Liver (tissue), 3 donors: ENCODE measurements at regions not wholly inside any gene's neighbourhood (a gene's known extent, or its start where the extent isn't known, plus 50 kb on each side); places are given as distances from the start of the nearest gene placed in this dataset.

ENCODE experiments used
- MAX ChIP-seq: IDR thresholded peaks from 2 replicates; pipeline ENCODE4 v1.6.1; 2016; ENCODE audit warnings: antibody characterized with exemption
- REST ChIP-seq: IDR thresholded peaks from 2 replicates; pipeline ENCODE4 v1.6.1; 2016; ENCODE audit warnings: antibody characterized with exemption, mild to moderate bottlenecking
- RXRA ChIP-seq, 2 donors: IDR thresholded peaks; 2 replicates each; pipeline ENCODE4 v1.6.1; 2017 to 2018; ENCODE audit warnings: antibody characterized with exemption in 2 of 2, mild to moderate bottlenecking in 1 of 2
- YY1 ChIP-seq: IDR thresholded peaks from 2 replicates; pipeline ENCODE4 v1.6.1; 2016; ENCODE audit warnings: antibody characterized with exemption, mild to moderate bottlenecking
- TF ChIP-seq, protein P1 (sequence below): fragments of 150-350 bp; IDR thresholded peaks from 2 replicates; pipeline ENCODE4 v1.5.1; 2017; ENCODE audit warnings: improper control_type of control experiment, low read depth, low read length; ENCODE audit not compliant: missing input control
- donor health status: healthy.
- donor health status: healthy.

GRCh38 chr6:44039839-44040350 lies 87.4 kb downstream of the MRPL14 start:
- TF ChIP-seq, protein P1, sequence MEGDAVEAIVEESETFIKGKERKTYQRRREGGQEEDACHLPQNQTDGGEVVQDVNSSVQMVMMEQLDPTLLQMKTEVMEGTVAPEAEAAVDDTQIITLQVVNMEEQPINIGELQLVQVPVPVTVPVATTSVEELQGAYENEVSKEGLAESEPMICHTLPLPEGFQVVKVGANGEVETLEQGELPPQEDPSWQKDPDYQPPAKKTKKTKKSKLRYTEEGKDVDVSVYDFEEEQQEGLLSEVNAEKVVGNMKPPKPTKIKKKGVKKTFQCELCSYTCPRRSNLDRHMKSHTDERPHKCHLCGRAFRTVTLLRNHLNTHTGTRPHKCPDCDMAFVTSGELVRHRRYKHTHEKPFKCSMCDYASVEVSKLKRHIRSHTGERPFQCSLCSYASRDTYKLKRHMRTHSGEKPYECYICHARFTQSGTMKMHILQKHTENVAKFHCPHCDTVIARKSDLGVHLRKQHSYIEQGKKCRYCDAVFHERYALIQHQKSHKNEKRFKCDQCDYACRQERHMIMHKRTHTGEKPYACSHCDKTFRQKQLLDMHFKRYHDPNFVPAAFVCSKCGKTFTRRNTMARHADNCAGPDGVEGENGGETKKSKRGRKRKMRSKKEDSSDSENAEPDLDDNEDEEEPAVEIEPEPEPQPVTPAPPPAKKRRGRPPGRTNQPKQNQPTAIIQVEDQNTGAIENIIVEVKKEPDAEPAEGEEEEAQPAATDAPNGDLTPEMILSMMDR, result no peak
- TF ChIP-seq REST (no peak), YY1 (no peak), RXRA (IDR thresholded peaks at IDR 0.05) (no peak), MAX (no peak)
